ENCODE measurements at regions not wholly inside any gene's neighbourhood (a gene's known extent, or its start where the extent isn't known, plus 50 kb on each side); places are given as distances from the start of the nearest gene placed in this dataset.

GRCh38 chr7:50866343-50867033 is 83.8 kb upstream of the GRB10 start:
- TF ChIP-seq MAX (CRISPR knock-in tag; IDR thresholded peaks at IDR 0.05) (no peak), SP1 (CRISPR knock-in tag; conservative IDR thresholded peaks at IDR 0.05) (no peak), CTCF (IDR thresholded peaks at IDR 0.05) (no peak)

Data from WTC11 (cell line).